IgD-negative memory B cell (primary cell): ENCODE measurements at regions not wholly inside any gene's neighbourhood (a gene's known extent, or its start where the extent isn't known, plus 50 kb on each side); places are given as distances from the start of the nearest gene placed in this dataset.
A peak's percentile ranks its signal among the peaks of the same experiment; 100 is the strongest.

ENCODE experiments used
- H3K27ac Mint-ChIP-seq, 3 donors: one replicate each; pipeline ENCODE4 v1.8.0; 2020 to 2022; ENCODE audit warnings: mild to moderate bottlenecking in 3 of 3, mixed read lengths in 3 of 3, moderate library complexity in 1 of 3
- H3K27me3 Mint-ChIP-seq: one replicate; pipeline ENCODE4 v1.8.0; 2021; ENCODE audit warnings: mixed read lengths
- H3K36me3 Mint-ChIP-seq: one replicate; pipeline ENCODE4 v1.8.0; 2020; ENCODE audit warnings: mild to moderate bottlenecking, mixed read lengths
- H3K4me1 Mint-ChIP-seq, 3 donors: one replicate each; pipeline ENCODE4 v1.8.0; 2020 to 2022; ENCODE audit warnings: mixed read lengths in 3 of 3, mild to moderate bottlenecking in 1 of 3
- H3K4me3 Mint-ChIP-seq, 4 donors: one replicate each; pipeline ENCODE4 v1.8.0; 2020 to 2022; ENCODE audit warnings: mild to moderate bottlenecking in 4 of 4, mixed read lengths in 4 of 4, moderate library complexity in 3 of 4
- H3K9me3 Mint-ChIP-seq, 3 donors: one replicate each; pipeline ENCODE4 v1.8.0; 2020 to 2021; ENCODE audit warnings: mixed read lengths in 3 of 3, mild to moderate bottlenecking in 1 of 3

GRCh38 chr1:216854836-216855484, 131.7 kb upstream of the ESRRG start:
- H3K27ac Mint-ChIP-seq, result no peak overlapping the region
- H3K9me3 Mint-ChIP-seq, result peaks cover 0 to 2% (median 0%) of the 10 kb centered on the region in 3 donors
- H3K36me3 Mint-ChIP-seq, result no peaks in the 10 kb centered on the region
- H3K4me1 Mint-ChIP-seq, result no peaks in the 10 kb centered on the region
- H3K27me3 Mint-ChIP-seq, result peaks cover 3% of the 10 kb centered on the region
- no peak overlapping the region for H3K4me3 Mint-ChIP-seq

GRCh38 chr1:216851073-216851472, 127.8 kb upstream of the ESRRG start:
- H3K4me1 Mint-ChIP-seq, result no peaks in the 10 kb centered on the region
- H3K27ac Mint-ChIP-seq, result no peak overlapping the region
- no peak overlapping the region for H3K4me3 Mint-ChIP-seq
- H3K9me3 Mint-ChIP-seq, result peaks cover 0 to 2% (median 0%) of the 10 kb centered on the region in 3 donors
- H3K36me3 Mint-ChIP-seq, result no peaks in the 10 kb centered on the region
- peaks cover 3% of the 10 kb centered on the region for H3K27me3 Mint-ChIP-seq

- H3K9me3 Mint-ChIP-seq, result peaks cover 0 to 2% (median 0%) of the 10 kb centered on the region in 3 donors
- no peak overlapping the region for H3K4me3 Mint-ChIP-seq
- H3K27me3 Mint-ChIP-seq, result peaks cover 1% of the 10 kb centered on the region
- no peaks in the 10 kb centered on the region for H3K4me1 Mint-ChIP-seq
- no peak overlapping the region for H3K27ac Mint-ChIP-seq
- H3K36me3 Mint-ChIP-seq, result no peaks in the 10 kb centered on the region
These were observed 125.9 kb upstream of the ESRRG start for GRCh38 chr1:216849146-216849545.

- Mint-ChIP-seq H3K36me3 (no peaks in the 10 kb centered on the region), H3K27ac (no peak overlapping the region), H3K27me3 (peaks cover 1% of the 10 kb centered on the region), H3K4me1 (no peaks in the 10 kb centered on the region), H3K4me3 (no peak overlapping the region), H3K9me3 (no peaks in the 10 kb centered on the region)
These were observed 124.3 kb upstream of the ESRRG start for GRCh38 chr1:216847397-216848036.

GRCh38 chr1:216846339-216846738, 123.1 kb upstream of the ESRRG start:
- H3K36me3 Mint-ChIP-seq, result no peaks in the 10 kb centered on the region

GRCh38 chr1:216843409-216843808, 120.2 kb upstream of the ESRRG start:
- no peaks in the 10 kb centered on the region for H3K4me1 Mint-ChIP-seq
- no peaks in the 10 kb centered on the region for H3K36me3 Mint-ChIP-seq
- H3K27ac Mint-ChIP-seq, result no peak overlapping the region
- no peaks in the 10 kb centered on the region for H3K27me3 Mint-ChIP-seq
- no peaks in the 10 kb centered on the region for H3K9me3 Mint-ChIP-seq
- no peak overlapping the region for H3K4me3 Mint-ChIP-seq

More at GRCh38 chr1:216846339-216846738, 123.1 kb upstream of the ESRRG start:
- no peaks in the 10 kb centered on the region for H3K27me3 Mint-ChIP-seq
- H3K4me1 Mint-ChIP-seq, result no peaks in the 10 kb centered on the region
- no peaks in the 10 kb centered on the region for H3K9me3 Mint-ChIP-seq
- H3K4me3 Mint-ChIP-seq, result no peak overlapping the region
- no peak overlapping the region for H3K27ac Mint-ChIP-seq

- Mint-ChIP-seq H3K9me3 (no peaks in the 10 kb centered on the region), H3K4me1 (no peaks in the 10 kb centered on the region), H3K36me3 (no peaks in the 10 kb centered on the region), H3K27me3 (no peaks in the 10 kb centered on the region), H3K27ac (no peak overlapping the region), H3K4me3 (no peak overlapping the region)
These were observed 117.9 kb upstream of the ESRRG start for GRCh38 chr1:216841165-216841564.

GRCh38 chr1:216836316-216836715, 113.1 kb upstream of the ESRRG start:
- H3K4me1 Mint-ChIP-seq, result no peaks in the 10 kb centered on the region
- H3K36me3 Mint-ChIP-seq, result no peaks in the 10 kb centered on the region
- H3K9me3 Mint-ChIP-seq, result peaks cover 0 to 4% (median 0%) of the 10 kb centered on the region in 3 donors
- H3K27ac Mint-ChIP-seq, result no peak overlapping the region
- H3K4me3 Mint-ChIP-seq, result no peak overlapping the region
- no peaks in the 10 kb centered on the region for H3K27me3 Mint-ChIP-seq

- Mint-ChIP-seq H3K9me3 (peaks cover 0 to 4% (median 0%) of the 10 kb centered on the region in 3 donors), H3K4me3 (no peak overlapping the region), H3K4me1 (peaks cover 0 to 2% (median 0%) of the 10 kb centered on the region in 3 donors), H3K36me3 (peaks cover 4% of the 10 kb centered on the region), H3K27me3 (no peaks in the 10 kb centered on the region), H3K27ac (no peak overlapping the region)
These were observed 110.3 kb upstream of the ESRRG start for GRCh38 chr1:216833509-216833908.

- H3K4me1 Mint-ChIP-seq, result peaks cover 0 to 2% (median 0%) of the 10 kb centered on the region in 3 donors
- no peak overlapping the region for H3K27ac Mint-ChIP-seq
- H3K27me3 Mint-ChIP-seq, result no peaks in the 10 kb centered on the region
- no peak overlapping the region for H3K4me3 Mint-ChIP-seq
- H3K9me3 Mint-ChIP-seq, result peaks cover 0 to 4% (median 0%) of the 10 kb centered on the region in 3 donors
- peaks cover 4% of the 10 kb centered on the region for H3K36me3 Mint-ChIP-seq
These were observed 109.0 kb upstream of the ESRRG start for GRCh38 chr1:216832192-216832591.

GRCh38 chr1:216830424-216831210, 107.4 kb upstream of the ESRRG start:
- Mint-ChIP-seq H3K9me3 (peaks cover 0 to 4% (median 0%) of the 10 kb centered on the region in 3 donors), H3K4me3 (peak overlapping the region in 1 of 4 donors; percentile 13), H3K4me1 (peaks cover 0 to 2% (median 0%) of the 10 kb centered on the region in 3 donors), H3K36me3 (peaks cover 4% of the 10 kb centered on the region), H3K27me3 (no peaks in the 10 kb centered on the region), H3K27ac (no peak overlapping the region)

GRCh38 chr1:216827251-216827650, 104.0 kb upstream of the ESRRG start:
- Mint-ChIP-seq H3K4me1 (peaks cover 0 to 2% (median 0%) of the 10 kb centered on the region in 3 donors), H3K27ac (no peak overlapping the region), H3K4me3 (no peak overlapping the region), H3K9me3 (peaks cover 0 to 6% (median 0%) of the 10 kb centered on the region in 3 donors), H3K36me3 (peaks cover 4% of the 10 kb centered on the region), H3K27me3 (no peaks in the 10 kb centered on the region)

GRCh38 chr1:216826646-216827045, 103.4 kb upstream of the ESRRG start:
- peaks cover 0 to 3% (median 0%) of the 10 kb centered on the region in 3 donors for H3K9me3 Mint-ChIP-seq
- no peak overlapping the region for H3K27ac Mint-ChIP-seq
- H3K4me1 Mint-ChIP-seq, result peaks cover 0 to 2% (median 0%) of the 10 kb centered on the region in 3 donors
- H3K4me3 Mint-ChIP-seq, result no peak overlapping the region
- H3K27me3 Mint-ChIP-seq, result no peaks in the 10 kb centered on the region
- peaks cover 4% of the 10 kb centered on the region for H3K36me3 Mint-ChIP-seq

- Mint-ChIP-seq H3K27me3 (no peaks in the 10 kb centered on the region), H3K9me3 (peaks cover 0 to 3% (median 0%) of the 10 kb centered on the region in 3 donors), H3K36me3 (peaks cover 4% of the 10 kb centered on the region), H3K4me3 (no peak overlapping the region), H3K4me1 (peaks cover 0 to 2% (median 0%) of the 10 kb centered on the region in 3 donors), H3K27ac (no peak overlapping the region)
These were observed 103.0 kb upstream of the ESRRG start for GRCh38 chr1:216826214-216826613.

- Mint-ChIP-seq H3K36me3 (peaks cover 2% of the 10 kb centered on the region), H3K4me1 (no peaks in the 10 kb centered on the region), H3K27me3 (no peaks in the 10 kb centered on the region), H3K4me3 (no peak overlapping the region), H3K9me3 (peaks cover 0 to 3% (median 0%) of the 10 kb centered on the region in 3 donors), H3K27ac (no peak overlapping the region)
These were observed 102.3 kb upstream of the ESRRG start for GRCh38 chr1:216825557-216825956.
